Ascending aorta (tissue), 2 donors: ENCODE measurements at regions not wholly inside any gene's neighbourhood (a gene's known extent, or its start where the extent isn't known, plus 50 kb on each side); places are given as distances from the start of the nearest gene placed in this dataset.

Experiments
- DNase-seq, 2 donors: peaks; one replicate each; pipeline ENCODE4 v3.0.0-alpha.2; 2019; ENCODE audit warnings: low spot score in 2 of 2
- H3K27ac ChIP-seq, 2 donors: fragments of 200-600 bp; sonication (generic); one replicate each; pipeline ENCODE4 v1.5.1; 2016 to 2017; ENCODE audit warnings: mild to moderate bottlenecking in 1 of 2
- H3K27me3 ChIP-seq: fragments of 200-600 bp; sonication (generic); one replicate; pipeline ENCODE4 v1.5.1; 2017
- H3K36me3 ChIP-seq, 2 donors: fragments of 200-600 bp; sonication (generic); one replicate each; pipeline ENCODE4 v1.5.1; 2016
- H3K4me1 ChIP-seq, 2 donors: fragments of 200-600 bp; sonication (generic); one replicate each; pipeline ENCODE4 v1.5.1; 2016 to 2017; ENCODE audit warnings: mild to moderate bottlenecking in 1 of 2
- H3K4me3 ChIP-seq, 2 donors: fragments of 200-600 bp; sonication (generic); one replicate each; pipeline ENCODE4 v1.5.1; 2016 to 2017; ENCODE audit warnings: mild to moderate bottlenecking in 1 of 2
- H3K9me3 ChIP-seq, 2 donors: fragments of 200-600 bp; sonication (generic); one replicate each; pipeline ENCODE4 v1.5.1; 2016
- CTCF ChIP-seq, 3 experiments: fragments of 200-600 bp in 2 of 3; fragments of 450-650 bp in 1 of 3; sonication (generic) in 2 of 3; IDR thresholded peaks; one replicate each; pipeline ENCODE4 v1.5.1; 2016 to 2019; ENCODE audit warnings: antibody characterized with exemption in 3 of 3, mild to moderate bottlenecking in 1 of 3, moderate library complexity in 1 of 3
- intact Hi-C: fragments of 100-400 bp; cut with DNase I; formaldehyde crosslinking; loops from one replicate; pipeline ENCODE4 v1.15.1; 2023

GRCh38 chr17:72175787-72176515 is 55.1 kb downstream of the SOX9 start:
- Histone ChIP-seq H3K27me3 (no peaks in the 10 kb centered on the region), H3K9me3 (no peaks in the 10 kb centered on the region), H3K27ac (no peak overlapping the region), H3K4me1 (no peaks in the 10 kb centered on the region), H3K4me3 (no peak overlapping the region), H3K36me3 (no peaks in the 10 kb centered on the region)
- intact Hi-C loops: no loop called here
- TF ChIP-seq CTCF (IDR thresholded peaks at IDR 0.05): no peak
- no peak for DNase-seq

- DNase-seq: no peak
- no peaks in the 10 kb centered on the region for H3K9me3 ChIP-seq
- no peaks in the 10 kb centered on the region for H3K36me3 ChIP-seq
- no peaks in the 10 kb centered on the region for H3K27me3 ChIP-seq
- no peak overlapping the region for H3K4me3 ChIP-seq
- TF ChIP-seq CTCF (IDR thresholded peaks at IDR 0.05): no peak
- intact Hi-C loops: no loop called here
- H3K4me1 ChIP-seq: no peaks in the 10 kb centered on the region
- no peak overlapping the region for H3K27ac ChIP-seq
These were observed 55.7 kb downstream of the SOX9 start for GRCh38 chr17:72176516-72176851.

- no peak overlapping the region for H3K27ac ChIP-seq
- intact Hi-C loops: no loop called here
- no peak for TF ChIP-seq CTCF (IDR thresholded peaks at IDR 0.05)
- no peaks in the 10 kb centered on the region for H3K9me3 ChIP-seq
- H3K27me3 ChIP-seq: no peaks in the 10 kb centered on the region
- H3K36me3 ChIP-seq: no peaks in the 10 kb centered on the region
- DNase-seq: no peak
- H3K4me3 ChIP-seq: no peak overlapping the region
- no peaks in the 10 kb centered on the region for H3K4me1 ChIP-seq
These were observed 56.3 kb downstream of the SOX9 start for GRCh38 chr17:72176951-72177660.

- intact Hi-C loops: no loop called here
- no peaks in the 10 kb centered on the region for H3K9me3 ChIP-seq
- DNase-seq: no peak
- H3K36me3 ChIP-seq: no peaks in the 10 kb centered on the region
- H3K4me3 ChIP-seq: no peak overlapping the region
- H3K27ac ChIP-seq: no peak overlapping the region
- H3K27me3 ChIP-seq: no peaks in the 10 kb centered on the region
- H3K4me1 ChIP-seq: no peaks in the 10 kb centered on the region
- TF ChIP-seq CTCF (IDR thresholded peaks at IDR 0.05): no peak
These were observed 56.9 kb downstream of the SOX9 start for GRCh38 chr17:72177738-72178137.

- Histone ChIP-seq H3K4me1 (no peaks in the 10 kb centered on the region), H3K27ac (no peak overlapping the region), H3K27me3 (no peaks in the 10 kb centered on the region), H3K9me3 (no peaks in the 10 kb centered on the region), H3K4me3 (no peak overlapping the region), H3K36me3 (no peaks in the 10 kb centered on the region)
- no peak for TF ChIP-seq CTCF (IDR thresholded peaks at IDR 0.05)
- DNase-seq: no peak
- intact Hi-C loops: no loop called here
These were observed 61.6 kb downstream of the SOX9 start for GRCh38 chr17:72182371-72182873.
